HEK293 (cell line): ENCODE measurements at regions not wholly inside any gene's neighbourhood (a gene's known extent, or its start where the extent isn't known, plus 50 kb on each side); places are given as distances from the start of the nearest gene placed in this dataset.

Experiments
- CTCF ChIA-PET: fragments of 350-600 bp; formaldehyde crosslinking; extraction: SDS; loops from one replicate; lab custom pipeline; 2021; ENCODE audit warnings: antibody characterized with exemption; lab: Yijun Ruan, JAX
- POLR2A ChIA-PET: fragments of 300-600 bp; formaldehyde crosslinking; extraction: SDS; loops from one replicate; lab custom pipeline; 2020; ENCODE audit warnings: antibody characterized with exemption, inconsistent platforms; lab: Yijun Ruan, JAX
- H3K27ac ChIP-seq: fragments of 200-500 bp; sonication (Bioruptor generic); 2 replicates; pipeline ENCODE4 v1.5.1; 2014; ENCODE audit warnings: low read depth, low read length, control low read depth, inconsistent platforms; ENCODE audit errors: extremely low read depth
- H3K36me3 ChIP-seq, 2 experiments: fragments of 200-500 bp in 1 of 2; sonication (Bioruptor generic) in 1 of 2; 1 replicate in 1 of 2; 2 replicates in 1 of 2; pipeline ENCODE4 v1.5.1; 2014 to 2017; ENCODE audit warnings: inconsistent platforms in 2 of 2, low read length in 2 of 2; ENCODE audit not compliant: control insufficient read depth in 2 of 2, insufficient read depth in 1 of 2
- H3K4me1 ChIP-seq: fragments of 200-500 bp; sonication (Bioruptor generic); 2 replicates; pipeline ENCODE4 v1.5.1; 2014; ENCODE audit warnings: mild to moderate bottlenecking, low read length, inconsistent platforms; ENCODE audit not compliant: control insufficient read depth, insufficient read depth
- H3K4me3 ChIP-seq: 2 replicates; pipeline ENCODE4 v1.5.1; 2011; ENCODE audit warnings: low read depth, mild to moderate bottlenecking, control low read depth, low read length, moderate library complexity
- H3K9me3 ChIP-seq: fragments of 200-500 bp; sonication (Bioruptor generic); 2 replicates; pipeline ENCODE4 v1.5.1; 2014; ENCODE audit warnings: low read depth, low read length, inconsistent platforms; ENCODE audit not compliant: control insufficient read depth, insufficient read depth
- GLIS2 ChIP-seq: fragments of 450-650 bp; formaldehyde crosslinking; IDR thresholded peaks from 2 replicates; pipeline ENCODE4 v1.5.1; 2016; ENCODE audit warnings: missing biosample characterization, missing genetic modification characterization
- HIC1 ChIP-seq: fragments of 450-650 bp; formaldehyde crosslinking; IDR thresholded peaks from 2 replicates; pipeline ENCODE4 v1.5.1; 2016; ENCODE audit warnings: missing biosample characterization, missing genetic modification characterization
- HOXD13 ChIP-seq: sonication (generic); formaldehyde crosslinking; IDR thresholded peaks from 2 replicates; pipeline ENCODE4 v1.8.0; 2022; ENCODE audit warnings: missing genetic modification reagents, borderline replicate concordance
- MZF1 ChIP-seq: fragments of 450-650 bp; formaldehyde crosslinking; IDR thresholded peaks from 2 replicates; pipeline ENCODE4 v1.5.1; 2017; ENCODE audit warnings: missing biosample characterization, missing genetic modification characterization, borderline replicate concordance
- SCRT2 ChIP-seq: fragments of 450-650 bp; formaldehyde crosslinking; IDR thresholded peaks from 2 replicates; pipeline ENCODE4 v1.5.1; 2016; ENCODE audit warnings: missing biosample characterization, missing genetic modification characterization
- YY1 ChIP-seq: fragments of 450-650 bp; formaldehyde crosslinking; IDR thresholded peaks from 2 replicates; pipeline ENCODE4 v1.5.1; 2018; ENCODE audit warnings: missing biosample characterization, missing genetic modification characterization
- ZNF157 ChIP-seq: fragments of 450-650 bp; formaldehyde crosslinking; IDR thresholded peaks from 2 replicates; pipeline ENCODE4 v1.5.1; 2016; ENCODE audit warnings: missing biosample characterization, missing genetic modification characterization
- ZNF37A ChIP-seq: fragments of 450-650 bp; IDR thresholded peaks from 2 replicates; pipeline ENCODE4 v1.5.1; 2018; ENCODE audit warnings: missing biosample characterization, missing genetic modification characterization
- ZNF521 ChIP-seq: fragments of 450-650 bp; formaldehyde crosslinking; IDR thresholded peaks from 2 replicates; pipeline ENCODE4 v1.5.1; 2017; ENCODE audit warnings: missing biosample characterization, mild to moderate bottlenecking, missing genetic modification characterization
- ZNF560 ChIP-seq: fragments of 450-650 bp; formaldehyde crosslinking; IDR thresholded peaks from 2 replicates; pipeline ENCODE4 v1.5.1; 2017; ENCODE audit warnings: missing biosample characterization, missing genetic modification characterization, borderline replicate concordance
- ZNF561 ChIP-seq: fragments of 450-650 bp; IDR thresholded peaks from 2 replicates; pipeline ENCODE4 v1.5.1; 2018; ENCODE audit warnings: missing biosample characterization, missing genetic modification characterization, borderline replicate concordance
- ZNF660 ChIP-seq: fragments of 450-650 bp; IDR thresholded peaks from 2 replicates; pipeline ENCODE4 v1.5.1; 2018; ENCODE audit warnings: missing biosample characterization, mild to moderate bottlenecking, missing genetic modification characterization
- ZNF747 ChIP-seq: fragments of 450-650 bp; formaldehyde crosslinking; IDR thresholded peaks from 2 replicates; pipeline ENCODE4 v1.5.1; 2016; ENCODE audit warnings: missing biosample characterization, missing genetic modification characterization
- ZNF843 ChIP-seq: fragments of 450-650 bp; formaldehyde crosslinking; IDR thresholded peaks from 2 replicates; pipeline ENCODE4 v1.5.1; 2016; ENCODE audit warnings: missing biosample characterization, missing genetic modification characterization
- TF ChIP-seq, protein P1 (sequence below): fragments of 450-650 bp; formaldehyde crosslinking; IDR thresholded peaks from 2 replicates; pipeline ENCODE4 v1.5.1; 2016; ENCODE audit warnings: missing biosample characterization, missing genetic modification characterization
- TF ChIP-seq, protein P2 (sequence below): fragments of 450-650 bp; formaldehyde crosslinking; IDR thresholded peaks from 2 replicates; pipeline ENCODE4 v1.5.1; 2016; ENCODE audit warnings: missing biosample characterization, missing genetic modification characterization
- TF ChIP-seq, protein P3 (sequence below): fragments of 450-650 bp; IDR thresholded peaks from 2 replicates; pipeline ENCODE4 v1.5.1; 2018; ENCODE audit warnings: missing biosample characterization, mild to moderate bottlenecking, missing genetic modification characterization
- TF ChIP-seq, protein P4 (sequence below): fragments of 450-650 bp; formaldehyde crosslinking; IDR thresholded peaks from 2 replicates; pipeline ENCODE4 v1.5.0; 2017; ENCODE audit warnings: missing biosample characterization, missing genetic modification characterization, borderline replicate concordance

DNA sequence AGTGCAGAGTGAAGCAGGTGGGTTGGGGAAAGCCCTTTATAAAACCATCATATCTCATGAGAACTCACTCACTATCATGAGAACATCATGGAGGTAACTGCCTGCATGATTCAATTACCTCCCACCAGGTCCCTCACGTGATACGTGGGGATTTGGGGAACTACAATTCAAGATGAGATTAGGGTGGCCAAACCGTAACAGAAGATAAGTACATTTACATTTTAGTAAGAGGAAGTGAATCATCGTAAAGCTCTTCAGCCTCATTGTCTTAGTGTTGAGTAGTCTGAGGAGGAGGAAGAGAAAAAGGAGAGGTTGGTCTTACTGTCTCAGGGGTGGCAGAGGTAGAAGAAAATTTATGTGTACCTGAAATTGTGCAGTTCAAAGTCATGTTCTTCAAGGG, 1053.4 kb upstream of the ADGRL4 start:
- CTCF ChIA-PET, result no interaction called here
- TF ChIP-seq MZF1 (tag by site-specific recombination), result peak; percentile 87; the same call in 1 of the 2 replicates
- no peak for TF ChIP-seq ZNF521 (tag by site-specific recombination)
- no peak overlapping the region for H3K4me3 ChIP-seq
- H3K27ac ChIP-seq, result no peak overlapping the region
- POLR2A ChIA-PET, result no interaction called here
- no peaks in the 10 kb centered on the region for H3K4me1 ChIP-seq
- no peaks in the 10 kb centered on the region for H3K36me3 ChIP-seq
- H3K9me3 ChIP-seq, result no peaks in the 10 kb centered on the region

DNA sequence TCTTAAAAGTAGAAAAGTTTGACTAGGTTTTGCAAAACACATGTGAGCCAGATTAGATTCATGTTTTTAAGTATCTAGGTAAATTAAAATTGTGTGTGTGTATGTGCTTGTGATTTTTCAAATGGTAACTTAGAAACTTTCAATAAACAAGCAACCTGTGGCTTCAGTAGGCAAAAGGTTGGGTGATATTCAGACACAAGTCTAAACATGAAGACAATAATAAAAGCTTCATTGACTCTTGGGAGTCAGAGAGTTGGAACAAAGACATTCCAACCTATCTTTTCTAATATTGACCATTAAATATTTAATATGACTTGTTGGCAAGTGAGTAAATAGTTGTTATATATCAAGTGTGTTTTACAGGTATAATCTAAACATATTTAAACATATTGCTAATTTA, 1049.6 kb upstream of the ADGRL4 start:
- TF ChIP-seq SCRT2 (peak; percentile 83), YY1 (tag by site-specific recombination) (no peak)
- TF ChIP-seq, protein P1, sequence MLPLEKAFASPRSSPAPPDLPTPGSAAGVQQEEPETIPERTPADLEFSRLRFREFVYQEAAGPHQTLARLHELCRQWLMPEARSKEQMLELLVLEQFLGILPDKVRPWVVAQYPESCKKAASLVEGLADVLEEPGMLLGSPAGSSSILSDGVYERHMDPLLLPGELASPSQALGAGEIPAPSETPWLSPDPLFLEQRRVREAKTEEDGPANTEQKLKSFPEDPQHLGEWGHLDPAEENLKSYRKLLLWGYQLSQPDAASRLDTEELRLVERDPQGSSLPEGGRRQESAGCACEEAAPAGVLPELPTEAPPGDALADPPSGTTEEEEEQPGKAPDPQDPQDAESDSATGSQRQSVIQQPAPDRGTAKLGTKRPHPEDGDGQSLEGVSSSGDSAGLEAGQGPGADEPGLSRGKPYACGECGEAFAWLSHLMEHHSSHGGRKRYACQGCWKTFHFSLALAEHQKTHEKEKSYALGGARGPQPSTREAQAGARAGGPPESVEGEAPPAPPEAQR (tag by site-specific recombination), result no peak
- TF ChIP-seq, protein P2, sequence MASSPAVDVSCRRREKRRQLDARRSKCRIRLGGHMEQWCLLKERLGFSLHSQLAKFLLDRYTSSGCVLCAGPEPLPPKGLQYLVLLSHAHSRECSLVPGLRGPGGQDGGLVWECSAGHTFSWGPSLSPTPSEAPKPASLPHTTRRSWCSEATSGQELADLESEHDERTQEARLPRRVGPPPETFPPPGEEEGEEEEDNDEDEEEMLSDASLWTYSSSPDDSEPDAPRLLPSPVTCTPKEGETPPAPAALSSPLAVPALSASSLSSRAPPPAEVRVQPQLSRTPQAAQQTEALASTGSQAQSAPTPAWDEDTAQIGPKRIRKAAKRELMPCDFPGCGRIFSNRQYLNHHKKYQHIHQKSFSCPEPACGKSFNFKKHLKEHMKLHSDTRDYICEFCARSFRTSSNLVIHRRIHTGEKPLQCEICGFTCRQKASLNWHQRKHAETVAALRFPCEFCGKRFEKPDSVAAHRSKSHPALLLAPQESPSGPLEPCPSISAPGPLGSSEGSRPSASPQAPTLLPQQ (tag by site-specific recombination), result no peak
- POLR2A ChIA-PET, result no interaction called here
- Histone ChIP-seq H3K9me3 (no peaks in the 10 kb centered on the region), H3K4me3 (no peak overlapping the region), H3K27ac (no peak overlapping the region), H3K36me3 (no peaks in the 10 kb centered on the region), H3K4me1 (no peaks in the 10 kb centered on the region)
- CTCF ChIA-PET, result no interaction called here

DNA sequence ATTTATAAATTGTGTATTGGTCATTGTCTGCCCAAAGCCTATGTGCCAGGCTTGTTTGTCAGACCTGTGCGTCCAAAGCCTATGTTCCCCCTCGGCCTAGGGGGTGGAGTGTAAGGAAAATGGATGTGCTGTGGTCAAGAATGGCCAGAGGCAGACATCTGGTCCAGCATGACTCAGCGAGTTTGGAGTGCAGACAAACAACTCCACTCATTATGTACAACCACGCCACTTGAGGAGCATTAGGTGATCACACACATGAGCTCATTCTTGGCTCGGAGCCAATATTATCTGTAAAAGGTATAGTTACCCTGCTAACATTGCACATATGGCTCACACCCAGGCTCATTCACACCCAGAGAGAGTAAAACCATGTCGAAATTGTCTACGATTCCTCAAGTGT, 1047.6 kb upstream of the ADGRL4 start:
- Histone ChIP-seq H3K4me1 (no peaks in the 10 kb centered on the region), H3K36me3 (no peaks in the 10 kb centered on the region), H3K9me3 (no peaks in the 10 kb centered on the region), H3K4me3 (no peak overlapping the region), H3K27ac (no peak overlapping the region; the same call in 1 of the 2 replicates)
- CTCF ChIA-PET, result no interaction called here
- POLR2A ChIA-PET, result no interaction called here
- TF ChIP-seq, protein P3, sequence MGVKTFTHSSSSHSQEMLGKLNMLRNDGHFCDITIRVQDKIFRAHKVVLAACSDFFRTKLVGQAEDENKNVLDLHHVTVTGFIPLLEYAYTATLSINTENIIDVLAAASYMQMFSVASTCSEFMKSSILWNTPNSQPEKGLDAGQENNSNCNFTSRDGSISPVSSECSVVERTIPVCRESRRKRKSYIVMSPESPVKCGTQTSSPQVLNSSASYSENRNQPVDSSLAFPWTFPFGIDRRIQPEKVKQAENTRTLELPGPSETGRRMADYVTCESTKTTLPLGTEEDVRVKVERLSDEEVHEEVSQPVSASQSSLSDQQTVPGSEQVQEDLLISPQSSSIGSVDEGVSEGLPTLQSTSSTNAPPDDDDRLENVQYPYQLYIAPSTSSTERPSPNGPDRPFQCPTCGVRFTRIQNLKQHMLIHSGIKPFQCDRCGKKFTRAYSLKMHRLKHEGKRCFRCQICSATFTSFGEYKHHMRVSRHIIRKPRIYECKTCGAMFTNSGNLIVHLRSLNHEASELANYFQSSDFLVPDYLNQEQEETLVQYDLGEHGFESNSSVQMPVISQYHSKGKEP, result peak; percentile 99
- TF ChIP-seq ZNF747 (tag by site-specific recombination) (no peak), ZNF843 (tag by site-specific recombination) (peak; percentile 94), GLIS2 (tag by site-specific recombination) (peak; percentile 49; the same call in 1 of the 2 replicates), ZNF561 (peak; percentile 99), ZNF157 (tag by site-specific recombination) (no peak), ZNF37A (peak; percentile 97), HIC1 (tag by site-specific recombination) (peak; percentile 94), ZNF660 (peak; percentile 100), HOXD13 (CRISPR knock-in tag) (peak; percentile 34; the same call in 1 of the 2 replicates), ZNF560 (tag by site-specific recombination) (no peak)
- TF ChIP-seq, protein P4, sequence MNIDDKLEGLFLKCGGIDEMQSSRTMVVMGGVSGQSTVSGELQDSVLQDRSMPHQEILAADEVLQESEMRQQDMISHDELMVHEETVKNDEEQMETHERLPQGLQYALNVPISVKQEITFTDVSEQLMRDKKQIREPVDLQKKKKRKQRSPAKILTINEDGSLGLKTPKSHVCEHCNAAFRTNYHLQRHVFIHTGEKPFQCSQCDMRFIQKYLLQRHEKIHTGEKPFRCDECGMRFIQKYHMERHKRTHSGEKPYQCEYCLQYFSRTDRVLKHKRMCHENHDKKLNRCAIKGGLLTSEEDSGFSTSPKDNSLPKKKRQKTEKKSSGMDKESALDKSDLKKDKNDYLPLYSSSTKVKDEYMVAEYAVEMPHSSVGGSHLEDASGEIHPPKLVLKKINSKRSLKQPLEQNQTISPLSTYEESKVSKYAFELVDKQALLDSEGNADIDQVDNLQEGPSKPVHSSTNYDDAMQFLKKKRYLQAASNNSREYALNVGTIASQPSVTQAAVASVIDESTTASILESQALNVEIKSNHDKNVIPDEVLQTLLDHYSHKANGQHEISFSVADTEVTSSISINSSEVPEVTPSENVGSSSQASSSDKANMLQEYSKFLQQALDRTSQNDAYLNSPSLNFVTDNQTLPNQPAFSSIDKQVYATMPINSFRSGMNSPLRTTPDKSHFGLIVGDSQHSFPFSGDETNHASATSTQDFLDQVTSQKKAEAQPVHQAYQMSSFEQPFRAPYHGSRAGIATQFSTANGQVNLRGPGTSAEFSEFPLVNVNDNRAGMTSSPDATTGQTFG (tag by site-specific recombination), result peak; percentile 88
